Naive B cell (primary cell): ENCODE measurements at regions not wholly inside any gene's neighbourhood (a gene's known extent, or its start where the extent isn't known, plus 50 kb on each side); places are given as distances from the start of the nearest gene placed in this dataset.
"Not testable (repeated sequence)": the region's sequence is repeated elsewhere in the genome, so short reads cannot be mapped to it uniquely, and the experiment has no call there.

Source experiments
- ATAC-seq, 2 donors: fragments of 150-1000 bp; cut with Tn5 transposase; 2 replicates each; pipeline ENCODE4 v1.10.0; 2021; ENCODE audit warnings: low read depth in 2 of 2, mild to moderate bottlenecking in 2 of 2, moderate library complexity in 2 of 2
- DNase-seq: peaks from one replicate; pipeline ENCODE4 v3.0.0; 2022
- H3K27ac Mint-ChIP-seq, 6 donors: one replicate each; pipeline ENCODE4 v1.8.0; 2020 to 2022; ENCODE audit warnings: mild to moderate bottlenecking in 6 of 6, mixed read lengths in 6 of 6, moderate library complexity in 5 of 6, inconsistent platforms in 2 of 6
- H3K27me3 Mint-ChIP-seq, 3 donors: one replicate each; pipeline ENCODE4 v1.8.0; 2021 to 2022; ENCODE audit warnings: mixed read lengths in 3 of 3, mild to moderate bottlenecking in 1 of 3
- H3K36me3 Mint-ChIP-seq, 2 donors: one replicate each; pipeline ENCODE4 v1.8.0; 2020 to 2022; ENCODE audit warnings: mixed read lengths in 2 of 2, inconsistent platforms in 1 of 2, mild to moderate bottlenecking in 1 of 2
- H3K4me1 Mint-ChIP-seq, 3 donors: one replicate each; pipeline ENCODE4 v1.8.0; 2020 to 2022; ENCODE audit warnings: mixed read lengths in 3 of 3, inconsistent platforms in 1 of 3, mild to moderate bottlenecking in 1 of 3, moderate library complexity in 1 of 3
- H3K4me3 Mint-ChIP-seq, 8 donors: one replicate each; pipeline ENCODE4 v1.8.0; 2020 to 2022; ENCODE audit warnings: mild to moderate bottlenecking in 8 of 8, mixed read lengths in 8 of 8, moderate library complexity in 8 of 8, inconsistent platforms in 2 of 8
- H3K9me3 Mint-ChIP-seq, 7 donors: one replicate each; pipeline ENCODE4 v1.8.0; 2020 to 2022; ENCODE audit warnings: mixed read lengths in 7 of 7, mild to moderate bottlenecking in 5 of 7, inconsistent platforms in 2 of 7, moderate library complexity in 1 of 7

DNA sequence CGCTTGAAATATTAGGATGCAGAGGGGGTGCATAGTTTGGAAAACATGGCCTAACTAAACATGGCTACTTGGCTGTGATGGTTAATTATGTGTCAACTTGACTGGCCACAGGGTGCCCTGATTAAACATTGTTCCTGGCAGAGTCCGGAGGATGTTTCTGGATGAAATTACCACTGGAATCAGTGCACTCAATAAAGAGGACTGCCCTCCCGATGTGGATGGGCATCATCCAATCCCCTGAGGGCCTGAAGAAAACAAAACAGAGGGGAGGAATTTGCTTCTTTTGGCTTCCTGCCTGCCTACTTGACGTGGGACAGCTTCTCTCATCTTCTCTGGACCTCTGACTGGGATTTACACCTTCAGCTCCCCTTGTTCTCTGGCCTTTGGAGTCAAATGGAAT is 79.1 kb upstream of the KCNE2 start:
- H3K9me3 Mint-ChIP-seq, result peaks cover 13 to 39% (median 28%) of the 10 kb centered on the region in 7 donors
- no peak for DNase-seq
- H3K4me3 Mint-ChIP-seq, result no peak overlapping the region

DNA sequence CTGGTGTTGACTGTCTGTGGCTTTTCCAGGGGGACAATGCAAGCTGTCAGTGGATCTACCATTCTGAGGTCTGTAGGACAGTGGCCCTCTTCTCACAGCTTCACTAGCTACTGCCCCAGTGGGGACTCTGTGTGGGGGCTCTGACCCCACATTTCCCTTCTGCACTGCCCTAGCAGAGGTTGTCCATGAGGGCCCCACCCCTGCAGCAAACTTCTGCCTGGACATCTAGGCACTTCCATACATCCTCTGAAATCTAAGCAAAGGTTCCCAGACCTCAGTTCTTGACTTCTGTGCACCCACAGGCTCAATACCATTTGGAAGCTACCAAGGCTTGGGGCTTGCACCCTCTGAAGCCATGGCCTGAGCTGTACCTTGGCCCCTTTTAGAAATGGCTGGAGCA is 75.8 kb upstream of the KCNE2 start:
- Mint-ChIP-seq H3K9me3 (peaks cover 13 to 41% (median 32%) of the 10 kb centered on the region in 7 donors), H3K36me3 (peaks cover 10 to 18% of the 10 kb centered on the region in 2 donors), H3K27ac (peak overlapping the region in 2 of 6 donors; percentile 28 to 39)
- DNase-seq, H3K4me3 Mint-ChIP-seq, H3K4me1 Mint-ChIP-seq, H3K27me3 Mint-ChIP-seq, ATAC-seq: not testable (repeated sequence)

More for the DNA sequence above, 79.1 kb upstream of the KCNE2 start:
- H3K27ac Mint-ChIP-seq, result no peak overlapping the region
- ATAC-seq, result no peak
- peaks cover 10 to 18% of the 10 kb centered on the region in 2 donors for H3K36me3 Mint-ChIP-seq
- H3K4me1 Mint-ChIP-seq, result no peaks in the 10 kb centered on the region
- peaks cover 0 to 13% (median 0%) of the 10 kb centered on the region in 3 donors for H3K27me3 Mint-ChIP-seq

DNA sequence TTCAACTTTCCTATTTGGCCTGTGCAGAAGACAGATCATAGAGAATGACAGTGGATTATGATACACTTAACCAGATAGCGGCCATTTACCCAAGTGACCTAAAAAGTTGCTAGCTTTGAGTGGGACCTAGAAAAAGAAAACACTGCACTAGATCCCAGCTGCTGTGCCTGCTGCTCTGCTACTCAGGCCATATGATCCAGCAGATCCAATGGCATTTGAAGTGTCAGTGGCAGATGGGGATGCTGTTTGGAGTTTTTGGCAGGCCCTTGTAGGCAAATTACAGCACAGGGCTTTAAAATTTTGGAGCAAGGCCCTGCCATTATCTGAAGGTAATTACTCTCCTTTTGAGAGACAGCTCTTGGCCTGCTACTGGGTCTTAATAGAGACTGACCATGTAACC is 74.0 kb upstream of the KCNE2 start:
- DNase-seq, result no peak
- Mint-ChIP-seq H3K4me1 (no peaks in the 10 kb centered on the region), H3K9me3 (peaks cover 13 to 41% (median 32%) of the 10 kb centered on the region in 7 donors), H3K27ac (no peak overlapping the region), H3K36me3 (peaks cover 10 to 18% of the 10 kb centered on the region in 2 donors), H3K27me3 (peaks cover 0 to 7% (median 0%) of the 10 kb centered on the region in 3 donors), H3K4me3 (no peak overlapping the region)
- ATAC-seq, result no peak

DNA sequence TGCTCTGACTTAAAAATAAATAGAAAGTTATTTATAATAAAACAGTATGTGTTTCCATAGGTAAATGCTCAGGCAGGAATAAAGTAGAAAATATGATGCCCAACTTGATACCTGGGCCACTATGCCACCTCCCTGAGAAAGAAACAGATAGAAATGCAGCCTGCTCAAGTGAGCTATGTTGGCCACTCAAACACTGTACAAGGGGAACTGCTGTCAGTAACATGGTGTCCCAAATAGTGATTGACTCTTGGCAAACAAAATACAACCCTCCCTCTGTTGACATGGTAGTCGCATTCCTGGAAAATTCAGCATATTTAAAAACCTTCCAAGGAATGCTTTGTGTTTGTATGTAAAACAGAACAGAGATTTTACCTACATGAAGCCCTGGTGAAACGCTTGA is 66.9 kb upstream of the KCNE2 start:
- H3K9me3 Mint-ChIP-seq, result peaks cover 0 to 8% (median 6%) of the 10 kb centered on the region in 7 donors
- DNase-seq (no peak), ATAC-seq (no peak)
- no peaks in the 10 kb centered on the region for H3K4me1 Mint-ChIP-seq
- no peaks in the 10 kb centered on the region for H3K36me3 Mint-ChIP-seq
- no peak overlapping the region for H3K4me3 Mint-ChIP-seq
- peaks cover 9 to 21% (median 20%) of the 10 kb centered on the region in 3 donors for H3K27me3 Mint-ChIP-seq
- H3K27ac Mint-ChIP-seq, result no peak overlapping the region

DNA sequence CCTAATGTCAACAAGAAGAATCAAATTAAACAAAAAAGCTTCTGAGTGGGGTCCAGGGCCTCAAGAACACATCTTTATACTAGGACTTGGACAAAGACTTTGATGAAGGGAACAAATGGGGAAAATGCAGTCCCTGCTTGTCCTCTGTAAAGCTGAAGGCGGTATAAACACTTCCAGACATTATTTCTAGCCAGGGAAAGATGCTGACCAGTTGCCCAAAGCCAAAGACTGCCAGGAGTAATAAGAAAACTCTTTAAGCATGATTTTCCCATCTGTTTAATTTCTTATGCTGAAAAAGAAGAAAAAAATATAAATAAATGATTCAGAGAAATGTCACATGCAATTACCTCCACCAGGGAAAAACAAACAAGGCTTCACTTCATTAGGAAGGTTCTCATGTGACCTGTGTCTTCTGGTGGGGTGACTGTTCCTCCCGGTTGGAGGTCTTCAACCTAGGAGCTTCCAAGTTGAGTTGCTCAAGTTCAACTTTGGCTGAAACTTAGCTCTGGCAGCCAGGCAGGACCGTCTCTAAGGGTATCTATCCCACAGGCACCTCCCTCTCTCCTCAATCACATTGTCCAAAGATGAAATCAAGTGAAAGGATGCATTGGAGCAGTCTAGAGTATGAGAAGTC is 65.2 kb upstream of the KCNE2 start:
- ATAC-seq (no peak), DNase-seq (no peak)
- Mint-ChIP-seq H3K4me3 (no peak overlapping the region), H3K27me3 (peaks cover 9 to 30% (median 21%) of the 10 kb centered on the region in 3 donors), H3K4me1 (no peaks in the 10 kb centered on the region), H3K9me3 (peaks cover 0 to 8% (median 6%) of the 10 kb centered on the region in 7 donors), H3K27ac (no peak overlapping the region), H3K36me3 (no peaks in the 10 kb centered on the region)

DNA sequence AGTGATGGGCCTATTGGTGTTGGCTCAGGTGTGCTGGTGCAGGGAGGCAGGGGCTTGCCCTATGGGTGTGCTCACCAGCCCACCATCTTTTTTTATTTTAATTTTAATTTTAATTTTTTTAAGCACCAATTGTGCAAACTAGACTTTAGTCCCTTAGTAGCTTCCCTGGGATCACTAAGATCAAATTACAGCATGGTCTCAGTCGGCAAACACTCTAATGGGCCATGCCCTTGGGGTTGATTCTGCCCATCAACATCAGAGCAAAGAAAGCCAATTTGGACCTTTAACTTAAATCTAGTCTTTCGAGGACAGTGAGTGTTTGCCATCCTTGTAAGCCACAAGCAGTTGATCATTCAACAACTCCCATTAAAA is 64.7 kb upstream of the KCNE2 start:
- no peaks in the 10 kb centered on the region for H3K4me1 Mint-ChIP-seq
- no peak overlapping the region for H3K4me3 Mint-ChIP-seq
- no peak for DNase-seq
- no peaks in the 10 kb centered on the region for H3K36me3 Mint-ChIP-seq
- H3K9me3 Mint-ChIP-seq, result peaks cover 0 to 8% (median 6%) of the 10 kb centered on the region in 7 donors
- ATAC-seq, result no peak
- no peak overlapping the region for H3K27ac Mint-ChIP-seq
- peaks cover 9 to 30% (median 21%) of the 10 kb centered on the region in 3 donors for H3K27me3 Mint-ChIP-seq

DNA sequence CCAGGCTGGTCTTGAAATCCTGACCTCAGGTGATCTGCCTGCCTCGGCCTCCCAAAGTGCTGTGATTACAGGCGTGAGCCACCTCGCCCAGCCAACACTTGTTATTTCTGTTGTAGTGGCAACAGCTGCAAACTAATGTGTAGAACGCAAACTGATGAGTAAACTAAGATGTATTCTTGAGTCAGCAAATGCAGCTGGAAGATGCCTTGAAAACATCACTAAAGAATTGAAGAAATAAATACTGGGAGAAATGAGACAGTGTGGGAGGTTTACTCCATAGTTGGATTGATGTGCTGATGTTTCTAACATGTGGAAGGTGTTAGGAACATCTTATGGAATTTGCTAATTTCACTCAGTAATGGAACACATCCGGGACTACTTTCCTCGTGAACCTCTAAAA is 61.3 kb upstream of the KCNE2 start:
- Mint-ChIP-seq H3K4me1 (no peaks in the 10 kb centered on the region), H3K27me3 (peaks cover 15 to 33% (median 16%) of the 10 kb centered on the region in 3 donors), H3K4me3 (no peak overlapping the region), H3K27ac (no peak overlapping the region), H3K9me3 (peaks cover 0 to 8% (median 6%) of the 10 kb centered on the region in 7 donors), H3K36me3 (no peaks in the 10 kb centered on the region)
- ATAC-seq (no peak), DNase-seq (no peak)

DNA sequence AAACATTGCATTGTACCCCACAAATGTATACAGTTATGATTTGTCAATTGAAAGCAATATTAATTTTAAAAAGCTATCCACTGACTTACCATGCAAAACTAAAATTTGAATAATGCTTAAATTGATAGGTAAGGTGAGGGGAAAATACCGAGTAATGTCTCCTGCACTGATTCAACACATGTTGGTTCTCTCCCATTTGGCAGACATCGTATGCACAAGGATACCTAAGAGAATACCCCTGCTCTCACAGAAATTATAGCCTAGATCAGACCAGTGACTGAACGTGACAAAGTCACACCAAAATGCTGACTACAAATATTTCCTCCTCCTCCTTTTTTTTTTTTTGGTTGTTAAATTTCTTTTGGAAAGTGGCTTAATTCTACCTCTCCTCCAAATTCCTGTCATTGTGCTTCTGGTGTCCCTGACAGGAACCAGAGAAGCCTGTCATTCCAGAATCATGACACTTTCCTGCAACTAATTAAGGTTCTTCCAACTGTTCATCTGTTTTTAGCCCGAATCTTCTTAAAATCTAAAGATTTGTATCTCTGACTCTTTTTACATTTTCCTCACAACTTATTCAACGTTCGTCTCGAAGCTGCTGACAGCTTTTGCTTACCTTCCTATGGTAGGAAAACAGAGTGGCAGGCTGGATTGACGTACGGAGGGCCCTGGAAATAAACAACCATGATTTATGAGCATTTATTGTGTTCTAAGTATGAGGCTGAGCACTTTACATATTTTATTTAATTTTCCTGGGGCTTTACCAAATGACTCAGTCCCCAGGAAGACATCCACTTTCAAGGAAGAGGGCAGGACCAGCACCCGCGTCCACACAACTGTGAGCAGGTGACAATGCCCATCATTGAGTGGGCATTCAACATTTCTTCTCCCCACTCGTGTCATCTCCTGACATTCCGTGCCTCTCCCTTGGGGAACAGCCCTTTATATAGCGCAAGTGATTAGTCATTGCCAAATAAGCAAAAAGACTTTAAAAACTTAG is 57.9 kb upstream of the KCNE2 start:
- Mint-ChIP-seq H3K27me3 (peaks cover 11 to 26% (median 14%) of the 10 kb centered on the region in 3 donors), H3K9me3 (peaks cover 0 to 4% (median 3%) of the 10 kb centered on the region in 7 donors), H3K4me3 (no peak overlapping the region), H3K4me1 (no peaks in the 10 kb centered on the region), H3K36me3 (no peaks in the 10 kb centered on the region), H3K27ac (no peak overlapping the region)
- DNase-seq (no peak), ATAC-seq (no peak)

DNA sequence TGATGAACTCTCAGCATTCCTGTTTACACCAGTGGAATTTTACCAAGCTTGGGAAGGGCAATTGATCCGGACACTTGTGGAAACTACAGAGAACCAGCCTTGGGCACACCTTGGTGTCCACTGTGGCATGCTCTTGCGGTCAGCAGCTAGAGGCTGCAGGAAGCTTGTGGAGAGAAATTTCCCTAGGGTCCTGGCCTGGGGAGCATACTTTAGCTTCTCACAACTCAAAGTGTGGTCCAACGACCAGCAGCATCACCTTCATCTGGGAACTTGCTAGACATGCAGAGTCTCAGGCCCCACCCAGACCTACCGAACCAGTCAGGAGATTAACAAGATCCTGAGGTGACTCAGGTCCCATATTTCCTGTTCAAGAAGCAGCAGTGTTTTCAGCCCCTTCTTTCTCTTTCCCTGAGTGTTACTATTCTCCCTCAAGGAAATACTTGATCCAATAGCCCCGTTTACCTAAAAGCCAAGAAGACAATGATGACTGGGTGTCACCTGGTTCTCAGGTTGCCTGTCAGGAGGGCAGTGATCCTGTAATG is 55.7 kb upstream of the KCNE2 start:
- ATAC-seq (no peak), DNase-seq (no peak)
- no peaks in the 10 kb centered on the region for H3K36me3 Mint-ChIP-seq
- H3K4me1 Mint-ChIP-seq, result no peaks in the 10 kb centered on the region
- peaks cover 10 to 34% (median 16%) of the 10 kb centered on the region in 3 donors for H3K27me3 Mint-ChIP-seq
- peak overlapping the region in 1 of 8 donors; percentile 8 for H3K4me3 Mint-ChIP-seq
- H3K27ac Mint-ChIP-seq, result no peak overlapping the region
- H3K9me3 Mint-ChIP-seq, result no peaks in the 10 kb centered on the region

DNA sequence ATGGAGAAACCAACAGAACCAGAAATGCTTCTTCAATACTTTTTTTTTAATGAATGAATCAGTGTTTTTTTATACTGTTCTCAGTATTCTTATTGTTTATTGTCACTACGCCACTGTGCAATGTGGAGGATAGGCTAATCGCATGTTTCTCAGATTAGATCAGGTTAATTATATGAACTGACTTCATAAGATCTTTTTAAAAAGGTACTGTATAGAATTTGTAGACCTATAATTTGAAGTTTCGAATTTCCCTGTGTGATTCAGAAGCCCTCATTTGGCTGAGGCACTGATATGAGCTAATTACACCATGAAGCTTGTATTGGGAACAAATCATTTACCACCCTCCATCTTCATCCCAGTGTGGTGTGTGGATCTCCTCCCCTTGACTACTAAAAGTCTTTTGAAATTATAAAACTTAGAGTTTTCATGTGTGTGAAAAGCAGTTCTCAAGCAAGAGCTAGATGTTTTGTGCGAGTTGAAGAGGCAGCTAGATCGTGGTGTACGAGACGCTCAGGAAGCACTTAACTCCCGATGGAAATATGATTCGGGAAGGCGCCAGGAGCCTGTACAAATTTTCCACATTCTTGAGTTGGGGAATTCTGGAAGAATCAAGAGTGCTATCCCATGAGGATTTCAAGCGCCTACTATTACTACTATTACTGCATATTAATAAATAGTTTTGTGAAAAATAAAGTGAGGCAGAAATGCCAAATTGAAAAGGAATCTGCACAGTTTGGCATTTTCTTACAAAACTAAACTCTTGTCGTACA is 52.1 kb upstream of the KCNE2 start:
- Mint-ChIP-seq H3K9me3 (no peaks in the 10 kb centered on the region), H3K4me3 (no peak overlapping the region), H3K27me3 (peaks cover 4 to 54% (median 27%) of the 10 kb centered on the region in 3 donors), H3K4me1 (no peaks in the 10 kb centered on the region), H3K36me3 (no peaks in the 10 kb centered on the region), H3K27ac (no peak overlapping the region)
- no peak for DNase-seq
- no peak for ATAC-seq

DNA sequence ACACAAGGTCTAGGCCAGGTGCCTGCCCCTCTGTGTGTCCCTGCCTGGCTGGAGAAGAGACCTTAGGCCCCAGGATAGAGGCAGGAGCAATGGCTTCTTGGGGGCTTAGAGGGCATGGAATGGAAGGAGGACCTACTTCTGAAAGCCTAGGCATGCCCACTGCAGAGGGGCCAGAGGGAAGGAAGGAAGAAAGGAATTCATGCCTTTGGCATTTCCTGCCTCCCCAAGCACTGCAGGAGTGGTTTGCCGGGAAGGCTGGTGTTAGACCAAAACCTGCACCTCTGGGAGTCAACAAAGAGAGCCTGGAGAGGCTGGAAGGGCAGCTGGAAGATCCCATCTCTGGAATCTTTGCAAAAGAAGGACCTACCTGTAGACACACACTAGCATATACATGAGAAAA is 50.7 kb upstream of the KCNE2 start:
- Mint-ChIP-seq H3K9me3 (no peaks in the 10 kb centered on the region), H3K27me3 (peaks cover 10 to 55% (median 28%) of the 10 kb centered on the region in 3 donors), H3K4me1 (no peaks in the 10 kb centered on the region), H3K27ac (no peak overlapping the region), H3K4me3 (no peak overlapping the region), H3K36me3 (no peaks in the 10 kb centered on the region)
- no peak for ATAC-seq
- DNase-seq, result no peak
